HG03575 (cell line): ENCODE measurements at regions not wholly inside any gene's neighbourhood (a gene's known extent, or its start where the extent isn't known, plus 50 kb on each side); places are given as distances from the start of the nearest gene placed in this dataset.

Experiments
- ATAC-seq: cut with Tn5 transposase; IDR thresholded peaks from one replicate; pipeline ENCODE4 v1.9.1; 2021; ENCODE audit not compliant: unreplicated experiment, insufficient number of reproducible peaks, low FRiP score; ENCODE audit errors: extremely low read depth

DNA sequence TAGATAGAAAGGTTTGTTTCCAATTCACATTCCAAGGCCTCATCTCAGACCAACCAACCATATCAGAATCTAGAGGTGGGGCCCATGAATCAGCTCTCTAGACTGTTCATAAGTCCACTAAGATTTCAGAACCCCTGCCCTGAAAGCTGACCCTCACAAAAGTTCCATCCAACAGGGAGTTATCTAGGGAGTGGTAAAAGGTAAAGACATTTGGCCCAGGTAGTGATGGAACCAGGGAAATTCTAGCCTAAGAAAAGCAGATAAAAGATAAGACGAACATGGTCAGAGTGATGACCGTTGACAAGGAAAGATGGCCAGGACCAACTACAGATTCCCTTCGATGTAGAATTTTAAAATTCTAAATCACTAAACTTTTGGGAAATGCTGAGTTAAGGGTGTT is 198.0 kb upstream of the NEBL start:
- no peak for ATAC-seq

- no peak for ATAC-seq
These were observed 195.8 kb upstream of the NEBL start for GRCh38 chr10:21092683-21093524.

DNA sequence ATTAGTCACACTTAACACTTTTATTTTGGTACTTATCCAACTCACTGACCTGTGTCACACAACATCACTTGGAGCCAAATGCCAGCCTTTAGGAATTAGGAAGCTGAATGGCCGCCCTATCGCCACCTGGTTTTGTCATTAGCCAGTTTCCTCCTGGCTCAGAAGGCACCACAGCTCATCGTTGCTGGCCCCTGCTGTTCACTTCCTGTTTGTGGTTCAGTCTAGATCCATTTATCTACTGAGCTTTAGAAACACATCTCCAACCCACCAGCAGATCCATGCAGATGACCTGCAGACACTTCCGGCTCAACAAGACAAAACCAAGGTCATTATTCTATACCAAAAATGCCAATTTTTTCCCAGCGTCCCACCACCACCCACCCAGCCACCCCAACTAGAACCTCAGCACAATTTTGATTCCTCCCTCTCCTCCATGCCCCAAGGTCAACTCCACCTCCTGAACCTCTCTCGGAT is 193.5 kb upstream of the NEBL start:
- no peak for ATAC-seq

- ATAC-seq, result no peak
These were observed 190.4 kb upstream of the NEBL start for GRCh38 chr10:21087476-21087875.

DNA sequence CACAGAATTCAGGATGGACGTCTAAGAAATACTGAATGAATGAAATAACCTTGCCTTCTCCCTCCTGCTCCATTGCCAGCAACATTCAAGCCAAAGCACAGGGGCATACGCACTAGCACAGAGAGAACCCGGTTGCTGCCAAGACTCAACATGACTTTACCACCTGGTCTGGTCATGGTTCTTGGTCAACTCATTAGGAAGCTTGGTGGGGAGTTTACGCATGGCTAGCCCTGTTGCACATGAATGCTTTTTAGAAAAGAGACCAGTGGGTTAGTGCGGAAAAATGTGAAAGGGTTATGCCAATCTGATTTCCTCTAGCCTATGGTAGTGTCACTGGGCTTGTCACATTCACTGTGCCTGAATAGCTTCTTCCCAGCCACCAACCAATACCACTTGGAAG is 187.6 kb upstream of the NEBL start:
- no peak for ATAC-seq

- ATAC-seq, result no peak
These were observed 186.8 kb upstream of the NEBL start for GRCh38 chr10:21083861-21084260.

DNA sequence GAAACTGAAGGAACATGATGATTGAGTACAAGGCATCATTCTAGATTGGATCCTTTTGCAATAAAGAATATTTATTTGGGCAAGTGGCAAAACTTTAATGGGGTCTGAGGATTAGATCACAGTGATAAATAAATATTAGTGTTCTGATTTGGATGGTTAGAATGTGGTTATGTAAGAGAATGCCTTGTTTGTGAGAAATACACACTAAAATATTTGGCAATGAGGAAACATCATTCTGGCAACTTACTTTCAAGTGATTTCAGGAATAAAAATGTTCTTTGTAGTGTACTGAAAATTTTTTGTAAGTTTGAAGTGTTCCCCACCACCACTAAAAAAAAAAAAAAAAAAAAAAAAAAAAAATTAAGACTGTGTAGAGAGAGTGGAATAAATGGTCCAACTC is 185.1 kb upstream of the NEBL start:
- ATAC-seq, result no peak

GRCh38 chr10:21080261-21080660 is 183.2 kb upstream of the NEBL start:
- no peak for ATAC-seq

- ATAC-seq, result no peak
These were observed 182.2 kb upstream of the NEBL start for GRCh38 chr10:21079330-21079658.

DNA sequence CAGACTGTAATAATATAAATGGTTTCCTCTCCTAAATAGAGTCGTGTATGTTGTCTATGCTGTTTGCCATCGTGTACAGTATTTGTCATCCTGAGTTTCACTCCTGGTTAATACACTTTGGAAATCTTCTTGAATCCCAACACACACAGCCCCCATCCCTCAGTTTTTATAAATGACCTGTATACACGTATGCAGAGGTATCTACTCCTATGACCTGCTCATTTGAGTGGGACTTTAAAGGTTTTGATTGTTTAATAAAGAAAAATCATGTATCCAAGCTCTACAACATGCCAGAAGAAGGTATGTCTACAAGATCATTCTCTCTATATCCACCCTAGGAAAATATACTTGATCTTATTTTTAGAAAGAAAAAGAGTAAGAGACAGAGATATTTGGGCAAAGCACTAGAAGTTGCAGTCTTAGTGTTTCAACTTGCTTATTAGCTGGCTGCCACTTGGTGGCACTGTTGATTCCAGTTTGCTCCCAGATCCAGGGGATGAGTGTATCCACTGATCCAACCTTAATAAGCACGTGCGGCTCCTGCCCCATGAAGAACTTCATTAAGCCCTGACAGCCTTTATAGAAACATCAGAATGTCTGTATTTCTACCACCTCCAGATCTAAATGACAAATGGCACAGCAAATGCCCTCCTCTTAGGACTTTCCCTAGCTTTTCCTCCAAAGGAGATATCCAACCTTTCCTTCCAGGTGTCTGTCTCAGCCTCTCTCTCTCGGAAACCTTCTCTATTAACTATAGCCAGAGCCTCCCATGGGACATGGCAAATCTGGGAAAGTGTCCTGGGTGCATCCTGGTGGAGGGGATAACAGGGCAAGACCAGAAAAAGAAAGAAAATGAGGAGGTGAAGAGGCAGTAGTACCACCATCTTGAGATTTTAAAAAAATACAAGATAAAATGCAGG is 181.6 kb upstream of the NEBL start:
- ATAC-seq, result no peak

DNA sequence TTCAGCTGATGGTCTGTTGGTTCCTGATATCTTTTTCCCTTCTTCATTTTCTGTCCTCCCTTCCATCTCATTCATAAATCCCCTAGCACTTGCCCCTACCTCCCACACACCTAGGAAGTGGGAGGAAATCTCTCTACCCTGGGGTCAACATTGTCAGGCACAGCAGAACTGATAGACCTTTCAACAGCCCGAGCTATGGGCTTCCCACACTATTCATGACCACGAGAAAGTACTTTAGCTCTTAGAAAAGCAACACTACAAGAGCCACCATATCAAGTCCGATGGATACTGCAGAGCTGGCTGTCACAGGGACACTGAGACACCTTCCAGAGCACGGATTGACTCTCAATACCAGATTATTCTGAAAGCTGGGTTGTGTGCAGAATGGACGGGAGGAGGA is 180.6 kb upstream of the NEBL start:
- no peak for ATAC-seq

GRCh38 chr10:21076381-21076780 is 179.3 kb upstream of the NEBL start:
- no peak for ATAC-seq

DNA sequence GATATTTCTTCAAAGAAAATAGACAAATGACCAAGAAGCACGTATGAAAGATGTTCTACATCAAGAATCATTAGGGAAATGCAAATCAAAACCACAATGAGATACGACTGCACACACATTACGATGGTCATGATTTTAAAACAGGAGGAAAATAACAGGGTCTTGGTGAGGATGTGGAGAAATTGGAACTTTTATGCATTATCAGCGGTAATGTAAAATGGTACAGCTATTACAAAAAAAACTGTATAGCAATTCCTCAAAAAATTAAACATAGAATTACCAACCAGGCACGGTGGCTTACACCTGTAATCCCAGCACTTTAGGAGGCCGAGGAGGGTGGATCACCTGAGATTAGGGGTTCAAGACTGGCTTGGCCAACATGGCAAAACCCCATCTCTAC is 178.8 kb upstream of the NEBL start:
- no peak for ATAC-seq

DNA sequence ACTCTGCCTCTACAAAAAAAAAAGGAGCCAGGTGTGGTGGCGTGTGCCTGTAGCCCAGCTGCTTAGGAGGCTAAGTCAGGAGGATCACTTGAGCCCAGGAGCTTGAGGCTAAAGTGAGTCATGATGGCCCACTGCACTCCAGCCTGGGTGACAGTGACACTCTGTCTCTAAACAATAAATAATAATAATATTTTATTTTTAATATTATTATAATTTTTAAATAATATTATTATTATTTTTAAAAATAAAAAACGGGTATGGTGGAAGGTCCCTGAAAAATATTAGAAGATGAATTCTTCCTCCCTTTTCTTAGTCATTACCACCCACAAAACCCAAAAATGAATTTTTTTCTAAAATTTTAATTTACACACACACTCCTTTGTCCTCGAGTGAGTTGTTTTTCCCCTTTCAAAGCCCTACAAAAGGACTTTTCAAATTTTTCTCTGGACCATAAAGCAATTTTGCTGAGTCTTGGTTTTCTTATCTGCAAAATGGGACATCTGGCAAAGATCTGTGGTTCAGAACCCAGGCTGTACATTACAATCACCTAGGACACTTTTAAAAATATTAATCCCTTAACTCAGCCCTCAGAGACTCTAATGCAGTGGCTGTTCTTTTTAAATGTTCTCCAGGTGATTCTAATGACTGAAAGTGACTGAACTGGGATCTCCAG is 174.0 kb upstream of the NEBL start:
- no peak for ATAC-seq

- no peak for ATAC-seq
These were observed 173.0 kb upstream of the NEBL start for GRCh38 chr10:21069929-21070700.

DNA sequence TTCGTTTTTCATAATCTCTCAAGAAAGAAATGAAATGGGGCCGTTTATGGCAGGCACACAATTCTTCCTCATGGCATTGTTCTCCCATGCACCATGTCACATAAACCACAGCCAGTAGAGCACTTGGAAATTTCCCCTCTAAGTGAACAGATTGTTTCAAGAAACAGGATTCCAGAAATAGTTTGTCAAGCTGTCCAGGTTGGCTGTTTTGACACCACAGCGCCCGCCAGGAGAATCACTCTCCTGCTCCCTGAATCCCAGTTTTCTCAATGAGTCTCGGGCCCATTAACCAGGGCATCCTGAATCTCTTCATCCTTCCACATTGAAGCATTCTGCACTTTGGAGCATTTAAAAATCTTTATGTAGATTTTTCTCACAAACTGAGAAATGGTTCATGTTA is 172.2 kb upstream of the NEBL start:
- ATAC-seq, result no peak

- ATAC-seq, result no peak
These were observed 171.0 kb upstream of the NEBL start for GRCh38 chr10:21068026-21068656.

GRCh38 chr10:21065621-21066248 is 168.6 kb upstream of the NEBL start:
- no peak for ATAC-seq
